WTC11 (cell line): ENCODE measurements at regions not wholly inside any gene's neighbourhood (a gene's known extent, or its start where the extent isn't known, plus 50 kb on each side); places are given as distances from the start of the nearest gene placed in this dataset.

Experiments used
- ATAC-seq: fragments of 200-7000 bp; cut with Tn5 transposase; 2 replicates; pipeline ENCODE4 v1.10.0; 2021; ENCODE audit warnings: mild to moderate bottlenecking, moderate library complexity
- CTCF ChIA-PET: fragments of 300-600 bp; sonication (Branson Sonifier 250); formaldehyde crosslinking; loops from one replicate; lab custom pipeline; 2021; ENCODE audit warnings: antibody characterized with exemption; lab: Charles Lee
- POLR2A ChIA-PET: fragments of 350-600 bp; sonication (Branson Sonifier 250); formaldehyde crosslinking; loops from one replicate; lab custom pipeline; 2021; ENCODE audit warnings: antibody characterized with exemption; lab: Charles Lee
- DNase-seq: peaks from one replicate; pipeline ENCODE4 v3.0.0; 2021; ENCODE audit warnings: low spot score
- H3K27ac Mint-ChIP-seq: 2 replicates; pipeline ENCODE4 v1.8.0; 2021; ENCODE audit warnings: mixed read lengths
- H3K27me3 Mint-ChIP-seq: 2 replicates; pipeline ENCODE4 v1.8.0; 2021; ENCODE audit warnings: low read depth, mild to moderate bottlenecking, moderate library complexity, mixed read lengths
- H3K36me3 Mint-ChIP-seq: 2 replicates; pipeline ENCODE4 v1.8.0; 2021; ENCODE audit warnings: mixed read lengths
- H3K4me1 Mint-ChIP-seq: 2 replicates; pipeline ENCODE4 v1.8.0; 2022; ENCODE audit warnings: mixed read lengths
- H3K4me3 Mint-ChIP-seq: 2 replicates; pipeline ENCODE4 v1.8.0; 2021; ENCODE audit warnings: mild to moderate bottlenecking, moderate library complexity, mixed read lengths
- H3K9me3 Mint-ChIP-seq: 2 replicates; pipeline ENCODE4 v1.8.0; 2021; ENCODE audit warnings: mixed read lengths
- CDX4 ChIP-seq: fragments of 250-450 bp; sonication (Bioruptor Pico); IDR thresholded peaks from 2 replicates; pipeline ENCODE4 v1.9.0; 2021; ENCODE audit warnings: moderate library complexity, mild to moderate bottlenecking, inconsistent platforms, borderline replicate concordance
- E2F1 ChIP-seq: sonication (generic); formaldehyde crosslinking; IDR thresholded peaks from 2 replicates; pipeline ENCODE4 v1.8.0; 2022; ENCODE audit warnings: mild to moderate bottlenecking, missing genetic modification reagents
- EMX1 ChIP-seq: fragments of 250-450 bp; sonication (Bioruptor Pico); IDR thresholded peaks from 2 replicates; pipeline ENCODE4 v1.8.0; 2021; ENCODE audit warnings: mild to moderate bottlenecking
- ERG ChIP-seq: fragments of 250-450 bp; sonication (Bioruptor Pico); IDR thresholded peaks from 2 replicates; pipeline ENCODE4 v1.8.0; 2021; ENCODE audit warnings: mild to moderate bottlenecking
- FOXJ3 ChIP-seq: sonication (generic); formaldehyde crosslinking; IDR thresholded peaks from 2 replicates; pipeline ENCODE4 v1.9.0; 2021; ENCODE audit warnings: missing genetic modification reagents, mild to moderate bottlenecking, borderline replicate concordance
- GABPB1 ChIP-seq: sonication (generic); formaldehyde crosslinking; IDR thresholded peaks from 2 replicates; pipeline ENCODE4 v1.8.1; 2023; ENCODE audit warnings: mild to moderate bottlenecking, missing genetic modification reagents
- GTF2I ChIP-seq: fragments of 250-450 bp; sonication (Bioruptor Pico); conservative IDR thresholded peaks from 2 replicates; pipeline ENCODE4 v1.4.0; 2021; ENCODE audit warnings: mild to moderate bottlenecking
- JAZF1 ChIP-seq: fragments of 250-450 bp; sonication (Bioruptor Pico); IDR thresholded peaks from 2 replicates; pipeline ENCODE4 v1.9.0; 2021; ENCODE audit warnings: moderate library complexity, mild to moderate bottlenecking, inconsistent platforms
- JUN ChIP-seq: sonication (generic); formaldehyde crosslinking; IDR thresholded peaks from 2 replicates; pipeline ENCODE4 v1.8.0; 2023; ENCODE audit warnings: mild to moderate bottlenecking, missing genetic modification reagents
- MXD4 ChIP-seq: fragments of 250-450 bp; sonication (Bioruptor Pico); IDR thresholded peaks from 2 replicates; pipeline ENCODE4 v1.8.0; 2021; ENCODE audit warnings: mild to moderate bottlenecking, moderate library complexity, borderline replicate concordance
- NFE2L1 ChIP-seq: sonication (generic); formaldehyde crosslinking; IDR thresholded peaks from 2 replicates; pipeline ENCODE4 v1.8.1; 2023; ENCODE audit warnings: missing genetic modification reagents
- NR1H2 ChIP-seq: sonication (generic); formaldehyde crosslinking; IDR thresholded peaks from 2 replicates; pipeline ENCODE4 v1.9.0; 2021; ENCODE audit warnings: mild to moderate bottlenecking, moderate library complexity, missing genetic modification reagents
- OVOL2 ChIP-seq: fragments of 250-450 bp; sonication (Bioruptor Pico); IDR thresholded peaks from 2 replicates; pipeline ENCODE4 v1.9.0; 2021; ENCODE audit warnings: mild to moderate bottlenecking, borderline replicate concordance
- SMAD4 ChIP-seq: sonication (generic); formaldehyde crosslinking; IDR thresholded peaks from 2 replicates; pipeline ENCODE4 v1.8.0; 2022; ENCODE audit warnings: mild to moderate bottlenecking, missing genetic modification reagents
- SOX15 ChIP-seq: fragments of 250-450 bp; sonication (Bioruptor Pico); IDR thresholded peaks from 2 replicates; pipeline ENCODE4 v1.9.0; 2021; ENCODE audit warnings: mild to moderate bottlenecking
- TEAD4 ChIP-seq: sonication (generic); formaldehyde crosslinking; IDR thresholded peaks from 2 replicates; pipeline ENCODE4 v1.8.0; 2022; ENCODE audit warnings: mild to moderate bottlenecking, missing genetic modification reagents
- TP53 ChIP-seq: sonication (generic); formaldehyde crosslinking; IDR thresholded peaks from 2 replicates; pipeline ENCODE4 v1.8.1; 2023; ENCODE audit warnings: mild to moderate bottlenecking, missing genetic modification reagents
- ZNF121 ChIP-seq: sonication (generic); formaldehyde crosslinking; IDR thresholded peaks from 2 replicates; pipeline ENCODE4 v1.8.0; 2023; ENCODE audit warnings: missing genetic modification reagents
- ZNF281 ChIP-seq: sonication (generic); formaldehyde crosslinking; IDR thresholded peaks from 2 replicates; pipeline ENCODE4 v1.8.0; 2023; ENCODE audit warnings: mild to moderate bottlenecking, missing genetic modification reagents
- ZNF317 ChIP-seq: sonication (generic); formaldehyde crosslinking; IDR thresholded peaks from 2 replicates; pipeline ENCODE4 v1.8.1; 2023; ENCODE audit warnings: low read depth, mild to moderate bottlenecking, moderate library complexity, missing genetic modification reagents, borderline replicate concordance
- ZNF396 ChIP-seq: fragments of 250-450 bp; sonication (Bioruptor Pico); IDR thresholded peaks from 2 replicates; pipeline ENCODE4 v1.8.0; 2021; ENCODE audit warnings: mild to moderate bottlenecking, moderate library complexity, borderline replicate concordance
- ZNF671 ChIP-seq: fragments of 250-450 bp; sonication (Bioruptor Pico); IDR thresholded peaks from 2 replicates; pipeline ENCODE4 v1.8.0; 2021; ENCODE audit warnings: mild to moderate bottlenecking
- TF ChIP-seq, protein P1 (sequence below): fragments of 250-450 bp; sonication (Bioruptor Pico); IDR thresholded peaks from 2 replicates; pipeline ENCODE4 v2.1.2; 2022; ENCODE audit warnings: mild to moderate bottlenecking, moderate library complexity
- TF ChIP-seq, protein P2 (sequence below): fragments of 250-450 bp; sonication (Bioruptor Pico); IDR thresholded peaks from 2 replicates; pipeline ENCODE4 v1.9.0; 2021; ENCODE audit warnings: mild to moderate bottlenecking

GRCh38 chr11:27757953-27758352 is 57.7 kb upstream of the BDNF start:
- TF ChIP-seq GABPB1 (CRISPR knock-in tag) (no peak), MXD4 (no peak), ZNF396 (CRISPR knock-in tag) (no peak), OVOL2 (no peak), ZNF281 (CRISPR knock-in tag) (no peak), E2F1 (no peak), NFE2L1 (CRISPR knock-in tag) (no peak), JAZF1 (CRISPR knock-in tag) (no peak), ERG (CRISPR knock-in tag) (no peak), NR1H2 (CRISPR knock-in tag) (no peak), EMX1 (CRISPR knock-in tag) (no peak)
- TF ChIP-seq, protein P1, sequence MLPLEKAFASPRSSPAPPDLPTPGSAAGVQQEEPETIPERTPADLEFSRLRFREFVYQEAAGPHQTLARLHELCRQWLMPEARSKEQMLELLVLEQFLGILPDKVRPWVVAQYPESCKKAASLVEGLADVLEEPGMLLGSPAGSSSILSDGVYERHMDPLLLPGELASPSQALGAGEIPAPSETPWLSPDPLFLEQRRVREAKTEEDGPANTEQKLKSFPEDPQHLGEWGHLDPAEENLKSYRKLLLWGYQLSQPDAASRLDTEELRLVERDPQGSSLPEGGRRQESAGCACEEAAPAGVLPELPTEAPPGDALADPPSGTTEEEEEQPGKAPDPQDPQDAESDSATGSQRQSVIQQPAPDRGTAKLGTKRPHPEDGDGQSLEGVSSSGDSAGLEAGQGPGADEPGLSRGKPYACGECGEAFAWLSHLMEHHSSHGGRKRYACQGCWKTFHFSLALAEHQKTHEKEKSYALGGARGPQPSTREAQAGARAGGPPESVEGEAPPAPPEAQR, result no peak
- Mint-ChIP-seq H3K27me3 (peaks cover 27% of the 10 kb centered on the region), H3K9me3 (no peaks in the 10 kb centered on the region), H3K4me1 (peaks cover 3% of the 10 kb centered on the region), H3K4me3 (no peak overlapping the region), H3K27ac (no peak overlapping the region), H3K36me3 (no peaks in the 10 kb centered on the region)
- POLR2A ChIA-PET, result no interaction called here
- DNase-seq (no peak), ATAC-seq (no peak)
- CTCF ChIA-PET, result no interaction called here

DNA sequence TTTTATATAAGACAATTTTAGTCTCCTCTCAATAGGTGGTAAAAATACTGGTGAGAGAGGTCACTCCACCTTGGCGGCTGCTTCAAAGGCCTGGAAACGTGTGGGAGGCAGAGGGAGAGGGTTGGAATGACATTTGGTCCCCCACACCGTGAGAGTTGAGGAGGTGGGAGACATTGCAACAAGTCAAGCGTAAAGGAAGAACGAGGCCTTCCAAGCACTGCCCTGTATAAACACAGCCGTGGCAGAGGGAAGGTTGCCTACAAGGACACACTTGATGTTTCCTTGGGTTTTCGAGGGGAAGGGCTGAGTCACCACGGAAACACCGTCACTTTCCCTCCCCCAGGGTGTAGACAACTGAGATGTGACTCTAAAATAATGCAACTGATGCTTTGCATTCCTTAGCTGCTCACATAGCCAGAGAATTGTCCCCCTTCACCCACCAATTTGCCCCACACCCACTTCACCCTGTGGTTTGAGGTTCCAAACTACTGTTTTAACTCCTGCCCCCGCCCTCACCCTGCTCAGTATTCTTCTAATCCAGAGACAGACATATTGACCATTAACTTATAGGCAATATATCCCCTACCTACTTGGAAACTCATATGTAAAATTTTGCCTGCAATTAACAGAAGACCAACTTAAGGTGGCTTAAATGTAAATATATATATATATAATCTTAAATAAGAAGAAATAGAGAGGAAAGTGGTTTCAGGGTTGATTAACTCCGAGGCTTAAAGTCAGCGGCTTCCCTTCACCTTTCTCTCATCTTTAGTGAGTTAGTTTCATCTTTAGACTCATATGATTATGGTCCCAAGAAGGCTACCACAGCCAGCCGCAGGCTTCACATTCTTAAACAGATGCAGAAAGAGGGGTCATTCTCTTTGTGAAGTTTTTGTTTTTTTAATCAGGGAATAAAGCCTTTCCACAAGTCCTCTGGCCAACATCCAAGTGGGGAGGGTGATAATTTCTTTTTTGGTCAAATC is 54.1 kb upstream of the BDNF start:
- ChIA-PET CTCF (no interaction called here), POLR2A (no interaction called here)
- no peak for ATAC-seq
- TF ChIP-seq SMAD4 (CRISPR knock-in tag) (no peak), ZNF121 (CRISPR knock-in tag) (no peak), MXD4 (no peak), ZNF317 (CRISPR knock-in tag) (no peak), GTF2I (CRISPR knock-in tag) (no peak), SOX15 (CRISPR knock-in tag) (no peak), FOXJ3 (CRISPR knock-in tag) (no peak), CDX4 (CRISPR knock-in tag) (no peak), JAZF1 (CRISPR knock-in tag) (no peak), TP53 (CRISPR knock-in tag) (no peak), JUN (no peak), ZNF671 (no peak), TEAD4 (CRISPR knock-in tag) (no peak)
- TF ChIP-seq, protein P2, sequence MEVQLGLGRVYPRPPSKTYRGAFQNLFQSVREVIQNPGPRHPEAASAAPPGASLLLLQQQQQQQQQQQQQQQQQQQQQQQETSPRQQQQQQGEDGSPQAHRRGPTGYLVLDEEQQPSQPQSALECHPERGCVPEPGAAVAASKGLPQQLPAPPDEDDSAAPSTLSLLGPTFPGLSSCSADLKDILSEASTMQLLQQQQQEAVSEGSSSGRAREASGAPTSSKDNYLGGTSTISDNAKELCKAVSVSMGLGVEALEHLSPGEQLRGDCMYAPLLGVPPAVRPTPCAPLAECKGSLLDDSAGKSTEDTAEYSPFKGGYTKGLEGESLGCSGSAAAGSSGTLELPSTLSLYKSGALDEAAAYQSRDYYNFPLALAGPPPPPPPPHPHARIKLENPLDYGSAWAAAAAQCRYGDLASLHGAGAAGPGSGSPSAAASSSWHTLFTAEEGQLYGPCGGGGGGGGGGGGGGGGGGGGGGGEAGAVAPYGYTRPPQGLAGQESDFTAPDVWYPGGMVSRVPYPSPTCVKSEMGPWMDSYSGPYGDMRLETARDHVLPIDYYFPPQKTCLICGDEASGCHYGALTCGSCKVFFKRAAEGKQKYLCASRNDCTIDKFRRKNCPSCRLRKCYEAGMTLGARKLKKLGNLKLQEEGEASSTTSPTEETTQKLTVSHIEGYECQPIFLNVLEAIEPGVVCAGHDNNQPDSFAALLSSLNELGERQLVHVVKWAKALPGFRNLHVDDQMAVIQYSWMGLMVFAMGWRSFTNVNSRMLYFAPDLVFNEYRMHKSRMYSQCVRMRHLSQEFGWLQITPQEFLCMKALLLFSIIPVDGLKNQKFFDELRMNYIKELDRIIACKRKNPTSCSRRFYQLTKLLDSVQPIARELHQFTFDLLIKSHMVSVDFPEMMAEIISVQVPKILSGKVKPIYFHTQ (CRISPR knock-in tag), result no peak

More for the DNA sequence above, 54.1 kb upstream of the BDNF start:
- no peaks in the 10 kb centered on the region for H3K4me1 Mint-ChIP-seq
- DNase-seq, result no peak
- no peaks in the 10 kb centered on the region for H3K9me3 Mint-ChIP-seq
- H3K27ac Mint-ChIP-seq, result no peak overlapping the region
- H3K4me3 Mint-ChIP-seq, result no peak overlapping the region
- H3K36me3 Mint-ChIP-seq, result no peaks in the 10 kb centered on the region
- peaks cover 17% of the 10 kb centered on the region for H3K27me3 Mint-ChIP-seq
